ENCODE measurements at regions not wholly inside any gene's neighbourhood (a gene's known extent, or its start where the extent isn't known, plus 50 kb on each side); places are given as distances from the start of the nearest gene placed in this dataset.

GRCh38 chr5:173532689-173533250 is 83.7 kb downstream of the BOD1 start:
- TF ChIP-seq, protein P1, sequence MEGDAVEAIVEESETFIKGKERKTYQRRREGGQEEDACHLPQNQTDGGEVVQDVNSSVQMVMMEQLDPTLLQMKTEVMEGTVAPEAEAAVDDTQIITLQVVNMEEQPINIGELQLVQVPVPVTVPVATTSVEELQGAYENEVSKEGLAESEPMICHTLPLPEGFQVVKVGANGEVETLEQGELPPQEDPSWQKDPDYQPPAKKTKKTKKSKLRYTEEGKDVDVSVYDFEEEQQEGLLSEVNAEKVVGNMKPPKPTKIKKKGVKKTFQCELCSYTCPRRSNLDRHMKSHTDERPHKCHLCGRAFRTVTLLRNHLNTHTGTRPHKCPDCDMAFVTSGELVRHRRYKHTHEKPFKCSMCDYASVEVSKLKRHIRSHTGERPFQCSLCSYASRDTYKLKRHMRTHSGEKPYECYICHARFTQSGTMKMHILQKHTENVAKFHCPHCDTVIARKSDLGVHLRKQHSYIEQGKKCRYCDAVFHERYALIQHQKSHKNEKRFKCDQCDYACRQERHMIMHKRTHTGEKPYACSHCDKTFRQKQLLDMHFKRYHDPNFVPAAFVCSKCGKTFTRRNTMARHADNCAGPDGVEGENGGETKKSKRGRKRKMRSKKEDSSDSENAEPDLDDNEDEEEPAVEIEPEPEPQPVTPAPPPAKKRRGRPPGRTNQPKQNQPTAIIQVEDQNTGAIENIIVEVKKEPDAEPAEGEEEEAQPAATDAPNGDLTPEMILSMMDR (IDR thresholded peaks at IDR 0.05) = no peak
- TF ChIP-seq EZH2 (IDR thresholded peaks at IDR 0.05) (no peak), EZH2phosphoT487 (IDR thresholded peaks at IDR 0.05) (no peak)

Data from neural progenitor cell (in vitro differentiated cells).